Jurkat, Clone E6-1 (cell line): ENCODE measurements at regions not wholly inside any gene's neighbourhood (a gene's known extent, or its start where the extent isn't known, plus 50 kb on each side); places are given as distances from the start of the nearest gene placed in this dataset.

ENCODE experiments used
- DNase-seq: peaks from one replicate; pipeline ENCODE4 v3.0.0-alpha.2; 2011; ENCODE audit warnings: low read depth, low spot score
- H3K4me3 ChIP-seq: 2 replicates; pipeline ENCODE4 v1.5.1; 2011; ENCODE audit warnings: mild to moderate bottlenecking, low read length, control low read depth, moderate library complexity

- no peak for DNase-seq
- no peak overlapping the region for H3K4me3 ChIP-seq
Observed at GRCh38 chr18:64210401-64210949, 61.6 kb upstream of the LINC00305 start.

- H3K4me3 ChIP-seq, result no peak overlapping the region
- no peak for DNase-seq
Observed at GRCh38 chr18:64208516-64208915, 59.6 kb upstream of the LINC00305 start.

- H3K4me3 ChIP-seq, result peak overlapping the region; percentile 33
- peak; percentile 11 for DNase-seq
Observed at GRCh38 chr18:64207820-64208219, 58.9 kb upstream of the LINC00305 start.

GRCh38 chr18:64203295-64203694, 54.4 kb upstream of the LINC00305 start:
- no peak overlapping the region for H3K4me3 ChIP-seq
- no peak for DNase-seq

GRCh38 chr18:64202863-64203262, 54.0 kb upstream of the LINC00305 start:
- no peak for DNase-seq
- H3K4me3 ChIP-seq, result no peak overlapping the region

- no peak for DNase-seq
- no peak overlapping the region for H3K4me3 ChIP-seq
Observed at GRCh38 chr18:64202210-64202836, 53.4 kb upstream of the LINC00305 start.

- DNase-seq, result no peak
- no peak overlapping the region for H3K4me3 ChIP-seq
Observed at GRCh38 chr18:64201781-64202180, 52.9 kb upstream of the LINC00305 start.

GRCh38 chr18:64199581-64199980, 50.7 kb upstream of the LINC00305 start:
- H3K4me3 ChIP-seq, result no peak overlapping the region
- DNase-seq, result no peak
